Esophagus mucosa (tissue), 1 donor: ENCODE measurements at regions not wholly inside any gene's neighbourhood (a gene's known extent, or its start where the extent isn't known, plus 50 kb on each side); places are given as distances from the start of the nearest gene placed in this dataset.
"Not testable (repeated sequence)": the region's sequence is repeated elsewhere in the genome, so short reads cannot be mapped to it uniquely, and the experiment has no call there.

Experiments used
- ATAC-seq: fragments of 200-7000 bp; cut with Tn5 transposase; one replicate; pipeline ENCODE4 v1.9.1; 2020
- donor health status: DM: yes; HTN: yes; CAD: no.

DNA sequence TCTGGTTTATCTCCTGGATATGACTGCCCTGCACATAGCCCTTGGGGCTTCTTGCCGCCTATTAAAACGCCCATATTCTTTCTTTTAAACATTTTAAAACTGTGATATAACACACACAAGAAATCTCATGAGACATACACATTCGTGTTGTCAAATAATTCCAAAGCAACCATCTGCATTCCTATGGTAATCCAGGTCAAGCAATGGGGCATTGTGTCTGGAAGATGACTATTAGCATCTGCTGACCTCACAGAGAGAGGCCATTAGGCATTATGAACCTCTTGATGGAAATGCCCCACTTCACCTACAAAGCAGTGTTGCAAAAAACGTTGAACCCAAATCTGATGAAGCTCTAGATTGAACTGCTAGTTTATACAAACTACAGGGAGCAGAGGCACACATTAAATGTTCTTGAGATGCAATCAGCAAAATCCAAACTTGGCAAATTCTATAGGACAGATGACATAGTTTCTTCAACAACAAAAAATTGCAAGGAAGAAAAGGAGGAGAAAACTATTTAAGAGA is 513.8 kb upstream of the CCDC196 start:
- no peak for ATAC-seq

DNA sequence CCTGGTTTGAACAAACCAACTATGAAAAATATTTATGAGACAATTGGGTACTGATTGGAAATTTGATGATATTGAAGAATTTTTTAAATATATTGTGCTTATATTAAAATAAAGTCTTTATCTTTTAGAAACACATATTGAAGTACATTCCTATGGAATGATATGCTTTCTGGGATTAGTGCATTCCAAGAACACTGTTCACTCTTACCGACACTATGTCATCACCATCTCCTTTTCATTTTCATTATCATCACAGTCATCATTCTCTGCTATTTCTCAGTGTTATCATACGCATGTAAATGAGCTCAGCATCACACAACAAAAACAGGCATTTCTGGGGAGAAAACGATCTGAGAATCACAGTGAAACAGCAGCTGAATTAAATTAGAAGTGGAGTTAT is 513.3 kb upstream of the CCDC196 start:
- no peak for ATAC-seq

GRCh38 chr14:65975865-65976264 is 510.3 kb upstream of the CCDC196 start:
- no peak for ATAC-seq

GRCh38 chr14:65976761-65977404 is 509.3 kb upstream of the CCDC196 start:
- ATAC-seq: no peak

DNA sequence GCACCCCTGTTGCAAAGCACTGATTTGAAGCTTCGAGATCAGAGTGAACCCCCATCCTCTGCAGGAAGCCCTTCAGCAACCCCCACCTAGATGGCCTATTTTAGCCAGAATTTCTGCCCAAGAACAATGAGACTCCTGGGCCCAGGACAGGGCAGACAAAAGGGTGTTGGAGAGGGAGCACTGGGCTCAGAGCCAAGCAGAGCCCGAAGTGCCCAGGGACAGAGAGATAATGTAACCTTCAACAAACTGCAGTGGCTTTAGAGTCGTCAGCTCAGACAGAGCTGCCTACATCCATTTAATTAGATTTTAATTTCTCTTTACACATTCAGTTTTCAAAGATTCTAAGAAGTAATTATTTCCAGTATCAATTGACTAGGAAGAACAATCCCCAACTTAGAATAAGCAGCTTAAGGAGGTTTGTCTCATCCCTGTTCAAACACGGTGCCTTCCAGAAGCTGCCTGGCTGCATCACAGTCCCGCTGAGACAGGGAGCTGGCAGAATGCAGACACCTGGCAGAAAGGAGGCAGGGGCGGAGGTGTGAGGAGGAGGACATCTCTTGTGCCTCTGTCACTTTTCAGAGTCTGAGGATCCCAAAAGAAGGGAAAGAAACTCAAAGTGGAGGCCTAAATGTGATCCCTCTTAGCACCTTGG is 504.9 kb upstream of the CCDC196 start:
- ATAC-seq: no peak

- no peak for ATAC-seq
Observed at GRCh38 chr14:65986041-65986440, 500.1 kb upstream of the CCDC196 start.

- ATAC-seq: no peak
Observed at GRCh38 chr14:65989981-65990380, 496.2 kb upstream of the CCDC196 start.

DNA sequence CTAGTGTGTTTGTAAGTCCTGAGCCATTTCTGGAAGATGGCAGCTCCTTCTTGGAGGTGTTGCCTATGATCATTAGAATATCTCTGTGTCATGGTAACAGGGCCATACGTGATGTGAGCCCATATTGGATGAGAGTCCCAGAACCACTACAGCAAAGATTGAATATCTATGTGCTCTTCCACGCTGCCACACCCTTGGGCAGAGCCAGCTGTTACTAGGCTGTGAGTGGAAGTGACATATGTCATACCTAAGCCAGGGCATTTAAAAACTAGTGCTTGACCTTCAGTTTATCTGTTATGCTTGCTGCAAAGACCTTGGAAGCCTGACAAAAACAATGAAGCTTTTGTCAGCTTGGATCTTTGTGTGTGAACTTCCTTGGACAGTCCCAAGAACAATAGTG is 495.1 kb upstream of the CCDC196 start:
- ATAC-seq: peak; percentile 29

DNA sequence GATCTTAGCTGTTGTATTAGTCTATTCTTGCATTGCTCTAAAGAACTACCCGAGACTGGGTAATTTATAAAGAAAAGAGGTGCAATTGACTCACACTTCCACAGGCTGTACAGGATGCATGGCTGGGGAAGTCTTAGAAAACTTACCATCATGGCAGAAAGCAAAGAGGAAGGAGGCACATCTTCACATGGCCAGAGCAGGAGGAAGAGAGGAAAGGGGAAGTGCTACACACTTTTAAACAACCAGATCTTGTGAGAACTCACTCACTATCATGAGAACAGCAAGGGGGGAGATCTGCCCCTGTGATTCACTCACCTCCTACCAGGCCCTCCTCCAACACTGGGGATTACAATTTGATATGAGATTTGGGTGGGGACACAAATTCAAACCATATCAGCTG is 494.2 kb upstream of the CCDC196 start:
- ATAC-seq: not testable (repeated sequence)

GRCh38 chr14:65993103-65993502 is 493.1 kb upstream of the CCDC196 start:
- ATAC-seq: peak; percentile 69

GRCh38 chr14:65993996-65994395 is 492.2 kb upstream of the CCDC196 start:
- no peak for ATAC-seq

GRCh38 chr14:65997347-65997746 is 488.8 kb upstream of the CCDC196 start:
- peak; percentile 91 for ATAC-seq

GRCh38 chr14:65999865-66000264 is 486.3 kb upstream of the CCDC196 start:
- ATAC-seq: no peak

DNA sequence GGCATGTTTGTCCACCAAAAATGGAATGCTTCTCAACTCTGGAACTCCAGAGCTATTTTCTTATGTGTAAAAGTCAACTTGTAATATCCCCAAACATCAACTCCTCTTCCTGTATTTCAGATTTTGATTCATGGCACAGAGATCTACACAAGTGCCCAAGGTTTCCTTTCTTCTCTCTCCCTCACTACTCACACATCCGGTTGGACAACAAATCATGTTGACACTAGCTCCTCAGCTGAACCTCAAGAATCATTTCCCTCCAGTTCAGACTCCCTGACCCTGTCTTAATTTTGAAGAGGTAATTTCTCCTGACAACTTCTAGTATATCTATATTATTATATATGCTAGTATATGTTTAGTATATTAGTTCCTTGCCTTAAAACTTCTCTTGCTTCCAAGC is 485.4 kb upstream of the CCDC196 start:
- peak; percentile 49 for ATAC-seq

- ATAC-seq: no peak
Observed at GRCh38 chr14:66001356-66001755, 484.8 kb upstream of the CCDC196 start.

GRCh38 chr14:66003082-66003730 is 483.0 kb upstream of the CCDC196 start:
- no peak for ATAC-seq

- no peak for ATAC-seq
Observed at GRCh38 chr14:66005900-66006434, 480.2 kb upstream of the CCDC196 start.

DNA sequence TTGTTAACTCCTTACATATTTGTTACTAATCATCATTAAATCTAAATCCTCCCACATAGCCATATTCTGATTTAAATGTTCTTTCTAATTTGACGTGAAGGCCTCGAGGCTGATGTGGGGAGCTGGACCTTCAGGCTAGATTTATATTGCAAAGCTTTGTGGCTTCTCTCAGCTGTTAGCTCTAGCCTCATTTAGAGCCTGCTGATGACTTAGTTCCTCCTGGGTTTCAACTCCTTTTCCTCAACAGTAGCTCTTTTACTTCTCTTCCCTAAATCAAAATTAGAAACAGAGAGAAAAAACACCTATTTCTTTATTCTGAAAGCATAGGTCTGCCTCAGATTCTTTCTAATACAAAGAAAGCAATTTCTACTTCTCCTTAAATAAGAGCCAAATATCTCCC is 477.5 kb upstream of the CCDC196 start:
- no peak for ATAC-seq

- peak; percentile 62 for ATAC-seq
Observed at GRCh38 chr14:66009089-66009488, 477.1 kb upstream of the CCDC196 start.

- ATAC-seq: no peak
Observed at GRCh38 chr14:66010695-66011094, 475.5 kb upstream of the CCDC196 start.

GRCh38 chr14:66011855-66012254 is 474.3 kb upstream of the CCDC196 start:
- ATAC-seq: no peak

DNA sequence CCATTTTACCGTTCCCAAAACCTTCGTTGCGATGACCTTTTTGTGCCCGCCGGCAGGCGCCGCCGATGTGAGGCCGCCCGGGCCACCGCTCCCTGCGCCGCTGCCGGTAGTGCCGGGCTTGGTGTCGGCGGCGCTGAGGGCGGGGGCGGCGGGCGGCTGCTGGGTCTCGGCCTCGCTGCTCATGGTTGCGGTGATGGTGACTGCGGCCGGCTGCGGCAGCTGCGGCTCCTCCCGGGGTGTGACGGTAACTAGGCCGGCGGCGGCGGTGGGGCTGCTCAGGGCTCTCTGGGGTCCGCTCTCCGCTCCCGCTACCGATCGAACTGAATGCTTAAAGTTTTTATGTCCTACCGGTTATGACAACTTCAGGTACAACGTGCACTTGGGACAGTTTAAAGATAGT is 472.6 kb upstream of the CCDC196 start:
- ATAC-seq: not testable (repeated sequence)

- no peak for ATAC-seq
Observed at GRCh38 chr14:66015071-66015780, 470.9 kb upstream of the CCDC196 start.
